ENCODE measurements at regions not wholly inside any gene's neighbourhood (a gene's known extent, or its start where the extent isn't known, plus 50 kb on each side); places are given as distances from the start of the nearest gene placed in this dataset.

- intact Hi-C loops (cut with DNase I; ENCODE audit: low total_unique reads): no loop called here
- 36 to 45% methylated on average over 3 of the region's 3 CpGs for WGBS, 2 donors
- no peak overlapping the region for H3K4me3 ChIP-seq (ENCODE audit: low read depth, poor library complexity, severe bottlenecking)
- no peak for DNase-seq (ENCODE audit: low spot score in 2 of 2)
- TF ChIP-seq POLR2A (IDR thresholded peaks at IDR 0.05): no peak
- TF ChIP-seq CTCF (IDR thresholded peaks at IDR 0.05): no peak
These were observed 178.4 kb upstream of the CXADR start for GRCh38 chr21:17334484-17334883.

DNA sequence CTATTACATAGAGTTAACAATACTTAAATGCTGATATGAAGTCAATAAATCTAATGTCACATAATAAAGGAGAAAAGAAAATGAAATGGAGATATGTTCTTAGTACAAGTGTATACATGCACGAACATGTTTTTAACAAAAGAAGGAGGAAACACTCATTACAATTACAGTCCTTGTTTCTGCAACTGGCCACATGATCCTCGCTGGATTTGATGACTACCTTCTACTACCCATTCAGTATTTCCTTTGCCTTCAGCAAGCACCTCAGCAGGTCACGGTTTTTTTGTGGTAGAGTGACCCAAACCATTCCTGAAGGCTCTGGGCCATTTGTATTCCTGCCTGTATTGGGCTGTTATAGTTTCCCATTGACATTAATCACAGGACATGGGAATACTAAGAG is 172.8 kb upstream of the CXADR start:
- DNase-seq (ENCODE audit: low spot score in 2 of 2): no peak
- intact Hi-C loops (cut with DNase I; ENCODE audit: low total_unique reads): no loop called here
- H3K4me3 ChIP-seq (ENCODE audit: low read depth, poor library complexity, severe bottlenecking): no peak overlapping the region
- WGBS, 2 donors: 71 to 74% methylated on average over 3 of the region's 3 CpGs
- TF ChIP-seq CTCF (IDR thresholded peaks at IDR 0.05) (no peak), POLR2A (IDR thresholded peaks at IDR 0.05) (no peak)

GRCh38 chr21:17343055-17343454 is 169.8 kb upstream of the CXADR start:
- intact Hi-C loops (cut with DNase I; ENCODE audit: low total_unique reads): no loop called here
- WGBS, 2 donors: 28 to 36% methylated on average over 2 of the region's 2 CpGs
- TF ChIP-seq POLR2A (IDR thresholded peaks at IDR 0.05) (no peak), CTCF (IDR thresholded peaks at IDR 0.05) (no peak)
- no peak overlapping the region for H3K4me3 ChIP-seq (ENCODE audit: low read depth, poor library complexity, severe bottlenecking)
- DNase-seq (ENCODE audit: low spot score in 2 of 2): no peak

- 86 to 88% methylated on average over 3 of the region's 3 CpGs for WGBS, 2 donors
- intact Hi-C loops (cut with DNase I; ENCODE audit: low total_unique reads): no loop called here
- DNase-seq (ENCODE audit: low spot score in 2 of 2): no peak
These were observed 164.5 kb upstream of the CXADR start for GRCh38 chr21:17348357-17348756.

DNA sequence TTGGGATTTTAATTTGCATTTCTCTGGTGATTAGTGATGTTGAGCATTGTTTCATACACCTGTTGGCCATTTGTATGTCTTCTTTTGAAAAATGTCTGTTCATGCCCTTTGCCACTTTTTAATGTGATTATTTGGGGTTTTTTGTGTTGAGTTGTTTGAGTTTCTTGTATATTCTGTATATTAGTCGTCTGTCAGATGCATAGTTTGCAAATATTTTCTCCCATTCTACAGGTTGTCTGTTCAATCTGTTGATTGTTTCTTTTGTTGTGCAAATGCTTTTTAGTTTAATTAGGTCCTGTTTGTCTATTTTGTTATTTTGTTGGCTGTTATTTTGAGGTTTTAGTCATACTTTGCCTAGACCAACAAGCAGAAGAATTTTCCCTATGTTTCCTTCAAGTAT is 164.0 kb upstream of the CXADR start:
- TF ChIP-seq CTCF (IDR thresholded peaks at IDR 0.05): no peak
- no peak for TF ChIP-seq POLR2A (IDR thresholded peaks at IDR 0.05)
- WGBS, 2 donors: 64 to 72% methylated on average over 1 of the region's 1 CpG
- intact Hi-C loops (cut with DNase I; ENCODE audit: low total_unique reads): no loop called here
- no peak for DNase-seq (ENCODE audit: low spot score in 2 of 2)
- H3K4me3 ChIP-seq (ENCODE audit: low read depth, poor library complexity, severe bottlenecking): no peak overlapping the region

More at GRCh38 chr21:17348357-17348756, 164.5 kb upstream of the CXADR start:
- TF ChIP-seq POLR2A (IDR thresholded peaks at IDR 0.05) (no peak), CTCF (IDR thresholded peaks at IDR 0.05) (no peak)
- H3K4me3 ChIP-seq (ENCODE audit: low read depth, poor library complexity, severe bottlenecking): no peak overlapping the region

GRCh38 chr21:17351766-17352165 is 161.1 kb upstream of the CXADR start:
- TF ChIP-seq CTCF (IDR thresholded peaks at IDR 0.05): no peak
- no peak for TF ChIP-seq POLR2A (IDR thresholded peaks at IDR 0.05)
- DNase-seq (ENCODE audit: low spot score in 2 of 2): no peak
- WGBS, 2 donors: 88 to 92% methylated on average over 2 of the region's 2 CpGs
- no peak overlapping the region for H3K4me3 ChIP-seq (ENCODE audit: low read depth, poor library complexity, severe bottlenecking)
- intact Hi-C loops (cut with DNase I; ENCODE audit: low total_unique reads): no loop called here
